ENCODE measurements at regions not wholly inside any gene's neighbourhood (a gene's known extent, or its start where the extent isn't known, plus 50 kb on each side); places are given as distances from the start of the nearest gene placed in this dataset.

GRCh38 chr3:31358473-31359070, 174.2 kb upstream of the STT3B start:
- no peak for DNase-seq

- no peak for DNase-seq
These were observed 171.1 kb upstream of the STT3B start for GRCh38 chr3:31361371-31362273.

GRCh38 chr3:31364188-31364587, 168.5 kb upstream of the STT3B start:
- DNase-seq: no peak

- no peak for DNase-seq
These were observed 168.0 kb upstream of the STT3B start for GRCh38 chr3:31364711-31365110.

GRCh38 chr3:31367518-31367917, 165.2 kb upstream of the STT3B start:
- no peak for DNase-seq

GRCh38 chr3:31369637-31370379, 162.9 kb upstream of the STT3B start:
- no peak for DNase-seq

- no peak for DNase-seq
These were observed 162.4 kb upstream of the STT3B start for GRCh38 chr3:31370380-31370666.

GRCh38 chr3:31370681-31371080, 162.0 kb upstream of the STT3B start:
- DNase-seq: no peak

- DNase-seq: no peak
These were observed 161.1 kb upstream of the STT3B start for GRCh38 chr3:31371484-31372177.

- DNase-seq: no peak
These were observed 159.0 kb upstream of the STT3B start for GRCh38 chr3:31373681-31374080.

- DNase-seq: no peak
These were observed 155.6 kb upstream of the STT3B start for GRCh38 chr3:31377045-31377642.

GRCh38 chr3:31378231-31378630, 154.5 kb upstream of the STT3B start:
- DNase-seq: no peak

GRCh38 chr3:31379598-31379997, 153.1 kb upstream of the STT3B start:
- no peak for DNase-seq

- no peak for DNase-seq
These were observed 149.9 kb upstream of the STT3B start for GRCh38 chr3:31382856-31383255.

GRCh38 chr3:31384117-31384516, 148.6 kb upstream of the STT3B start:
- no peak for DNase-seq

- no peak for DNase-seq
These were observed 142.8 kb upstream of the STT3B start for GRCh38 chr3:31389939-31390338.

- DNase-seq: no peak
These were observed 142.3 kb upstream of the STT3B start for GRCh38 chr3:31390466-31390865.

- DNase-seq: no peak
These were observed 141.6 kb upstream of the STT3B start for GRCh38 chr3:31391150-31391549.

- DNase-seq: no peak
These were observed 140.2 kb upstream of the STT3B start for GRCh38 chr3:31392568-31392967.

- no peak for DNase-seq
These were observed 133.5 kb upstream of the STT3B start for GRCh38 chr3:31399271-31399670.

- DNase-seq: peak; percentile 15
These were observed 130.6 kb upstream of the STT3B start for GRCh38 chr3:31402117-31402516.

GRCh38 chr3:31403197-31403596, 129.5 kb upstream of the STT3B start:
- DNase-seq: no peak

GRCh38 chr3:31404871-31405270, 127.9 kb upstream of the STT3B start:
- no peak for DNase-seq

Data from inflammatory macrophage treated with lipopolysaccharide for 4 hours (primary cell).